ENCODE measurements at regions not wholly inside any gene's neighbourhood (a gene's known extent, or its start where the extent isn't known, plus 50 kb on each side); places are given as distances from the start of the nearest gene placed in this dataset.

- Mint-ChIP-seq H3K36me3 (ENCODE audit: low read depth) (no peaks in the 10 kb centered on the region), H3K4me1 (ENCODE audit: low read depth) (no peaks in the 10 kb centered on the region), H3K4me3 (no peak overlapping the region), H3K27me3 (peaks cover 2% of the 10 kb centered on the region), H3K27ac (no peak overlapping the region), H3K9me3 (no peaks in the 10 kb centered on the region)
- CTCF ChIA-PET: interaction anchor here (1.2 kb wide), 1 partner anchor 30 kb away, joined by 3 read pairs; no protein-coding TSS in a partner anchor
- POLR2A ChIA-PET: no interaction called here
- no peak for ATAC-seq
- TF ChIP-seq CTCF (IDR thresholded peaks at IDR 0.05): no peak
- intact Hi-C loops (cut with micrococcal nuclease): no loop called here
- no peak for DNase-seq
Observed at GRCh38 chr1:63717511-63718065, 56.2 kb upstream of the ROR1 start.

GRCh38 chr1:63718541-63718970 is 55.3 kb upstream of the ROR1 start:
- ATAC-seq (no peak), DNase-seq (no peak)
- intact Hi-C loops (cut with micrococcal nuclease): no loop called here
- H3K27me3 Mint-ChIP-seq: peaks cover 2% of the 10 kb centered on the region
- no peaks in the 10 kb centered on the region for H3K9me3 Mint-ChIP-seq
- POLR2A ChIA-PET: no interaction called here
- CTCF ChIA-PET: interaction anchor here (1.1 kb wide), 1 partner anchor 27 kb away, joined by 3 read pairs; no protein-coding TSS in a partner anchor
- no peak overlapping the region for H3K4me3 Mint-ChIP-seq
- no peak for TF ChIP-seq CTCF (IDR thresholded peaks at IDR 0.05)
- no peak overlapping the region for H3K27ac Mint-ChIP-seq
- H3K36me3 Mint-ChIP-seq (ENCODE audit: low read depth): no peaks in the 10 kb centered on the region
- H3K4me1 Mint-ChIP-seq (ENCODE audit: low read depth): no peaks in the 10 kb centered on the region

GRCh38 chr1:63721531-63722189 is 52.2 kb upstream of the ROR1 start:
- TF ChIP-seq CTCF (IDR thresholded peaks at IDR 0.05): no peak
- intact Hi-C loops (cut with micrococcal nuclease): no loop called here
- Mint-ChIP-seq H3K4me3 (no peak overlapping the region), H3K27me3 (peaks cover 2% of the 10 kb centered on the region), H3K27ac (no peak overlapping the region), H3K4me1 (ENCODE audit: low read depth) (no peaks in the 10 kb centered on the region), H3K36me3 (ENCODE audit: low read depth) (no peaks in the 10 kb centered on the region), H3K9me3 (no peaks in the 10 kb centered on the region)
- no peak for DNase-seq
- ChIA-PET POLR2A (no interaction called here), CTCF (no interaction called here)
- ATAC-seq: no peak

- intact Hi-C loops (cut with micrococcal nuclease): no loop called here
- H3K27ac Mint-ChIP-seq: no peak overlapping the region
- no peaks in the 10 kb centered on the region for H3K4me1 Mint-ChIP-seq (ENCODE audit: low read depth)
- H3K27me3 Mint-ChIP-seq: no peaks in the 10 kb centered on the region
- H3K36me3 Mint-ChIP-seq (ENCODE audit: low read depth): no peaks in the 10 kb centered on the region
- ATAC-seq (no peak), DNase-seq (no peak)
- TF ChIP-seq CTCF (IDR thresholded peaks at IDR 0.05): no peak
- no peaks in the 10 kb centered on the region for H3K9me3 Mint-ChIP-seq
- H3K4me3 Mint-ChIP-seq: no peak overlapping the region
- POLR2A ChIA-PET: no interaction called here
- CTCF ChIA-PET: interaction anchor here (1.2 kb wide), 1 partner anchor 32 kb away, joined by 3 read pairs; no protein-coding TSS in a partner anchor
Observed at GRCh38 chr1:63723602-63724001, 50.2 kb upstream of the ROR1 start.

Measured in activated CD8-positive, alpha-beta T cell treated with anti-CD3 and anti-CD28 coated beads for 36 hours (primary cell).